ENCODE measurements at regions not wholly inside any gene's neighbourhood (a gene's known extent, or its start where the extent isn't known, plus 50 kb on each side); places are given as distances from the start of the nearest gene placed in this dataset.

DNA sequence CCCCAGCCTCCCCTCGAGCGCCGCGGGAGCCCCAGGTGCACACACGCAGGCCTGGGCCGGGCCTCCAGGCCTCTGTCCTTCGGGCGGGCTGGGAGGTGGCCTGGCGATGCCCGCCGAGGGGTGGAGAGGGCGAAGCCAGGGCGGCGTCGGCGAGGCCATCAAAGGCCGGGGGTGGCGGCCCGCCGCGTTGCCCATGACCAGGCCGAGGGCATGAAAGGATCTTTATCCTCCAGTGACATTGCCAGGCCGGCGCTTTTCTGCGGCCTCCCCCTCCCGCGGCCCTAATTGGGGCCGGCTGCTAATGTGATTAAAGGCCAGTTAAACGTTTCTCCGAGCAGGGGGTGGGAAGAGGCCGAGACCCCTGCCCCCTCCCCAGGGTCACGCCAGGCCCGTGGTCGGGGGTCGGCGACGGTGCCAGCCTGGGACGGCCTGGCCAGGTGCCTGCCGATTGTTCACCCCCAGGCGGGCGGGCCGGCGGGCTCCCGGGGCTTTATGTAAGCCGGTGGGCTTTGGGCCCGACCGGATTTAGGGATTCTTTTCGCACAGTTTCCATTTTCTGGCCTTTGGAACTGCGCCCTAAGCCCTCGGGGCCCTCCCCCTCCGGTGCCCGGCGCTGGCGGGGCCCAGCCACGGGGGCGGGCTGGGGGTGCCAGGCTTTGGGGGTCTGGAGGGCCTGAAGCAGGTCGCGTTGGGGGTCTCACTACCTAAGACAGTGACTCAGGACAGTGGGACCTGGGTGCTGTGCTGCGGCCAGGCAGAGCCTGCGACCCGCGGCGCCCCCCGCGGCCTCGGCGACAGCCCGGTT lies 103.2 kb upstream of the DIO3 start:
- H3K27ac ChIP-seq (ENCODE audit: low read depth in 2 of 2, low read length in 1 of 2), result no peak overlapping the region
- H3K4me1 ChIP-seq (ENCODE audit: control insufficient read depth in 1 of 2, insufficient read depth in 2 of 2, low read depth in 1 of 2, low read length in 1 of 2), result no peaks in the 10 kb centered on the region; a peak in 1 of 4 replicates
- no peak for DNase-seq
- H3K79me2 ChIP-seq (ENCODE audit: insufficient read depth), result no peaks in the 10 kb centered on the region
- no peaks in the 10 kb centered on the region for H3F3A ChIP-seq (replicated peaks; ENCODE audit: insufficient read depth)
- no peak overlapping the region for H3K9ac ChIP-seq
- ChIA-PET POLR2A (no interaction called here), CTCF (no interaction called here)
- H3K4me2 ChIP-seq, result no peak overlapping the region
- H3K9me2 ChIP-seq, result no peaks in the 10 kb centered on the region
- H3K27me3 ChIP-seq (ENCODE audit: insufficient read depth), result no peaks in the 10 kb centered on the region
- H3K4me3 ChIP-seq (ENCODE audit: low read depth in 2 of 2, low read length in 1 of 2), result no peak overlapping the region
- no peaks in the 10 kb centered on the region; the same call in 1 of the 2 replicates for H3K9me3 ChIP-seq
- H4K20me1 ChIP-seq (ENCODE audit: insufficient read depth), result no peaks in the 10 kb centered on the region
- no peaks in the 10 kb centered on the region for H3K36me3 ChIP-seq (replicated peaks in 1 of 2; ENCODE audit: control insufficient read depth in 1 of 2, insufficient read depth in 2 of 2, low read length in 1 of 2)
- 83% methylated on average over 21 of the region's 68 CpGs for WGBS (ENCODE audit: low lambda C conversion rate)
- TF ChIP-seq RAD21 (IDR thresholded peaks at IDR 0.05; ENCODE audit: low read length), result no peak
- no peak for TF ChIP-seq TEAD4 (IDR thresholded peaks at IDR 0.05; ENCODE audit: borderline replicate concordance, insufficient read depth)
- no peak overlapping the region for H2AFZ ChIP-seq (ENCODE audit: low read depth)

GRCh38 chr14:101458741-101459550 lies 102.3 kb upstream of the DIO3 start:
- peak; percentile 53; the same call in 1 of the 2 replicates for TF ChIP-seq GATA2 (CRISPR knock-in tag; IDR thresholded peaks at IDR 0.05)
- TF ChIP-seq, protein P1, sequence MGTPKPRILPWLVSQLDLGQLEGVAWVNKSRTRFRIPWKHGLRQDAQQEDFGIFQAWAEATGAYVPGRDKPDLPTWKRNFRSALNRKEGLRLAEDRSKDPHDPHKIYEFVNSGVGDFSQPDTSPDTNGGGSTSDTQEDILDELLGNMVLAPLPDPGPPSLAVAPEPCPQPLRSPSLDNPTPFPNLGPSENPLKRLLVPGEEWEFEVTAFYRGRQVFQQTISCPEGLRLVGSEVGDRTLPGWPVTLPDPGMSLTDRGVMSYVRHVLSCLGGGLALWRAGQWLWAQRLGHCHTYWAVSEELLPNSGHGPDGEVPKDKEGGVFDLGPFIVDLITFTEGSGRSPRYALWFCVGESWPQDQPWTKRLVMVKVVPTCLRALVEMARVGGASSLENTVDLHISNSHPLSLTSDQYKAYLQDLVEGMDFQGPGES (IDR thresholded peaks at IDR 0.05; ENCODE audit: low read depth, low read length), result no peak
- TF ChIP-seq RCOR1 (IDR thresholded peaks at IDR 0.05; ENCODE audit: low read length), result peak; percentile 63
- H3K27me3 ChIP-seq (ENCODE audit: insufficient read depth), result no peaks in the 10 kb centered on the region
- no peaks in the 10 kb centered on the region for H3K79me2 ChIP-seq (ENCODE audit: insufficient read depth)
- 31% methylated on average over 33 of the region's 92 CpGs for WGBS (ENCODE audit: low lambda C conversion rate)
- no peaks in the 10 kb centered on the region for H3K9me2 ChIP-seq
- no peaks in the 10 kb centered on the region for H3F3A ChIP-seq (replicated peaks; ENCODE audit: insufficient read depth)
- H3K9me3 ChIP-seq, result no peaks in the 10 kb centered on the region; the same call in 1 of the 2 replicates
- H4K20me1 ChIP-seq (ENCODE audit: insufficient read depth), result no peaks in the 10 kb centered on the region
- no peaks in the 10 kb centered on the region for H3K36me3 ChIP-seq (replicated peaks in 1 of 2; ENCODE audit: control insufficient read depth in 1 of 2, insufficient read depth in 2 of 2, low read length in 1 of 2)
- H2AFZ ChIP-seq (ENCODE audit: low read depth), result no peak overlapping the region
- H3K4me1 ChIP-seq (ENCODE audit: control insufficient read depth in 1 of 2, insufficient read depth in 2 of 2, low read depth in 1 of 2, low read length in 1 of 2), result no peaks in the 10 kb centered on the region; a peak in 1 of 4 replicates
- POLR2A ChIA-PET, result no interaction called here
- DNase-seq, result peak; percentile 84
- no peak overlapping the region for H3K27ac ChIP-seq (ENCODE audit: low read depth in 2 of 2, low read length in 1 of 2)
- H3K4me2 ChIP-seq, result no peak overlapping the region
- H3K9ac ChIP-seq, result no peak overlapping the region
- H3K4me3 ChIP-seq (ENCODE audit: low read depth in 2 of 2, low read length in 1 of 2), result peak overlapping the region in 1 of 2 experiments; percentile 22; a peak in 1 of 4 replicates
- CTCF ChIA-PET, result interaction anchor here (1.6 kb wide), 1 partner anchor 1075 kb away, joined by 4 read pairs; no protein-coding TSS in a partner anchor

- Histone ChIP-seq H3K9me2 (no peaks in the 10 kb centered on the region), H3K79me2 (ENCODE audit: insufficient read depth) (no peaks in the 10 kb centered on the region), H3K4me2 (no peak overlapping the region), H2AFZ (ENCODE audit: low read depth) (no peak overlapping the region), H3K9me3 (no peaks in the 10 kb centered on the region; the same call in 1 of the 2 replicates), H4K20me1 (ENCODE audit: insufficient read depth) (no peaks in the 10 kb centered on the region), H3K36me3 (replicated peaks in 1 of 2; ENCODE audit: control insufficient read depth in 1 of 2, insufficient read depth in 2 of 2, low read length in 1 of 2) (no peaks in the 10 kb centered on the region), H3K27me3 (ENCODE audit: insufficient read depth) (no peaks in the 10 kb centered on the region), H3F3A (replicated peaks; ENCODE audit: insufficient read depth) (no peaks in the 10 kb centered on the region), H3K4me1 (ENCODE audit: control insufficient read depth in 1 of 2, insufficient read depth in 2 of 2, low read depth in 1 of 2, low read length in 1 of 2) (no peaks in the 10 kb centered on the region; a peak in 1 of 4 replicates), H3K27ac (ENCODE audit: low read depth in 2 of 2, low read length in 1 of 2) (no peak overlapping the region), H3K9ac (no peak overlapping the region), H3K4me3 (ENCODE audit: low read depth in 2 of 2, low read length in 1 of 2) (peak overlapping the region in 1 of 2 experiments; percentile 22; a peak in 1 of 4 replicates)
- 65% methylated on average over 14 of the region's 14 CpGs for WGBS (ENCODE audit: low lambda C conversion rate)
- no peak for DNase-seq
- ChIA-PET POLR2A (no interaction called here), CTCF (interaction anchor here (0.7 to 1.6 kb wide), 4 partner anchors 9 to 1075 kb away, joined by 3 to 4 read pairs (median 3); no protein-coding TSS in a partner anchor)
- TF ChIP-seq EP300 (IDR thresholded peaks at IDR 0.05; ENCODE audit: borderline replicate concordance in 1 of 2, low read depth in 1 of 2, low read length in 1 of 2) (no peak), SIN3A (IDR thresholded peaks at IDR 0.05; ENCODE audit: borderline replicate concordance, low read depth, low read length) (no peak), USF1 (IDR thresholded peaks at IDR 0.05; ENCODE audit: borderline replicate concordance, low read depth) (no peak), NFIC (IDR thresholded peaks at IDR 0.05; ENCODE audit: borderline replicate concordance) (no peak), ELF1 (IDR thresholded peaks at IDR 0.05) (no peak)
Observed at GRCh38 chr14:101459551-101459900, 101.8 kb upstream of the DIO3 start.

All from SK-N-SH (cell line).